GM12891 (cell line): ENCODE measurements at regions not wholly inside any gene's neighbourhood (a gene's known extent, or its start where the extent isn't known, plus 50 kb on each side); places are given as distances from the start of the nearest gene placed in this dataset.

Experiments used
- DNase-seq: peaks from one replicate; pipeline ENCODE4 v3.0.0; 2011; ENCODE audit warnings: low spot score; ENCODE audit not compliant: insufficient read length
- FAIRE-seq: peaks from 2 replicates; lab custom pipeline; 2011; peaks lifted over from hg19 to GRCh38; lab: Jason Lieb, UNC
- PAX5 ChIP-seq: IDR thresholded peaks from 2 replicates; pipeline ENCODE4 v1.6.1; 2011; ENCODE audit warnings: low read length, moderate library complexity, mild to moderate bottlenecking; ENCODE audit not compliant: insufficient read depth, severe bottlenecking
- POLR2A ChIP-seq: IDR thresholded peaks from 2 replicates; pipeline ENCODE4 v1.6.1; 2011; ENCODE audit warnings: low read depth, low read length, control low read depth
- POLR2AphosphoS5 ChIP-seq: IDR thresholded peaks from 2 replicates; pipeline ENCODE4 v1.6.1; 2011; ENCODE audit warnings: low read depth, low read length, control low read depth
- POU2F2 ChIP-seq: IDR thresholded peaks from 2 replicates; pipeline ENCODE4 v1.6.1; 2011; ENCODE audit warnings: low read depth, mild to moderate bottlenecking, control low read depth, low read length, moderate library complexity
- SPI1 ChIP-seq: IDR thresholded peaks from 2 replicates; pipeline ENCODE4 v1.6.1; 2011; ENCODE audit warnings: low read depth, low read length, control low read depth
- TAF1 ChIP-seq: IDR thresholded peaks from 2 replicates; pipeline ENCODE4 v1.6.1; 2011; ENCODE audit warnings: low read depth, low read length, control low read depth

GRCh38 chr6:91181416-91181815 lies 594.5 kb upstream of the MAP3K7 start:
- FAIRE-seq (no peak), DNase-seq (no peak)
- TF ChIP-seq POU2F2 (no peak), SPI1 (no peak), PAX5 (no peak), POLR2AphosphoS5 (no peak), TAF1 (no peak), POLR2A (no peak)

DNA sequence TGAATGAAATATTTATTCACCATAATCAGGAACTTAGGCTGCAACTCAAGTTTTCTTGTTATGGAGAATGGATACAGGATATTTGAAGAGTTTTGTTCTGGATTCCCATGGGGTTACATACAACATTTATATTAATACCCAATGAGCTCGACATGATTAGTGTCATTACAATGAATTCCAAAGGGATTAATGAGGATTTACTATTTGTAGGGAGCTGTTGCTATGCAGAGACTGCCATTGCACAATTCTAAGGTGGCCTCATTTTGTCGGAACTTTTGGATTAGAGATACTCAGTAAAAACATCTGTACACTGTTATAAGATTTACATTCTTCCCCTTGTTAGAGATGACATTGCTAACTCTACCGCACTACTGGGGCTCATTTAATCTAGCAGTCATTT lies 586.8 kb upstream of the MAP3K7 start:
- no peak for DNase-seq
- no peak for FAIRE-seq
- TF ChIP-seq POLR2A = no peak
- TF ChIP-seq POU2F2 = no peak
- TF ChIP-seq SPI1 = no peak
- no peak for TF ChIP-seq PAX5
- TF ChIP-seq TAF1 = no peak
- TF ChIP-seq POLR2AphosphoS5 = no peak

GRCh38 chr6:91173186-91173585 lies 586.3 kb upstream of the MAP3K7 start:
- no peak for FAIRE-seq
- TF ChIP-seq POU2F2 (no peak), PAX5 (no peak), SPI1 (no peak), POLR2AphosphoS5 (no peak), POLR2A (no peak), TAF1 (no peak)

GRCh38 chr6:91171754-91172462 lies 585.0 kb upstream of the MAP3K7 start:
- no peak for FAIRE-seq
- TF ChIP-seq POU2F2 (no peak), PAX5 (no peak), POLR2A (no peak), TAF1 (no peak)

More at GRCh38 chr6:91173186-91173585, 586.3 kb upstream of the MAP3K7 start:
- DNase-seq = no peak

GRCh38 chr6:91167846-91168245 lies 581.0 kb upstream of the MAP3K7 start:
- FAIRE-seq (no peak), DNase-seq (no peak)
- TF ChIP-seq PAX5 (no peak), SPI1 (no peak), POU2F2 (no peak), TAF1 (no peak), POLR2AphosphoS5 (no peak), POLR2A (no peak)

More at GRCh38 chr6:91171754-91172462, 585.0 kb upstream of the MAP3K7 start:
- DNase-seq = no peak

DNA sequence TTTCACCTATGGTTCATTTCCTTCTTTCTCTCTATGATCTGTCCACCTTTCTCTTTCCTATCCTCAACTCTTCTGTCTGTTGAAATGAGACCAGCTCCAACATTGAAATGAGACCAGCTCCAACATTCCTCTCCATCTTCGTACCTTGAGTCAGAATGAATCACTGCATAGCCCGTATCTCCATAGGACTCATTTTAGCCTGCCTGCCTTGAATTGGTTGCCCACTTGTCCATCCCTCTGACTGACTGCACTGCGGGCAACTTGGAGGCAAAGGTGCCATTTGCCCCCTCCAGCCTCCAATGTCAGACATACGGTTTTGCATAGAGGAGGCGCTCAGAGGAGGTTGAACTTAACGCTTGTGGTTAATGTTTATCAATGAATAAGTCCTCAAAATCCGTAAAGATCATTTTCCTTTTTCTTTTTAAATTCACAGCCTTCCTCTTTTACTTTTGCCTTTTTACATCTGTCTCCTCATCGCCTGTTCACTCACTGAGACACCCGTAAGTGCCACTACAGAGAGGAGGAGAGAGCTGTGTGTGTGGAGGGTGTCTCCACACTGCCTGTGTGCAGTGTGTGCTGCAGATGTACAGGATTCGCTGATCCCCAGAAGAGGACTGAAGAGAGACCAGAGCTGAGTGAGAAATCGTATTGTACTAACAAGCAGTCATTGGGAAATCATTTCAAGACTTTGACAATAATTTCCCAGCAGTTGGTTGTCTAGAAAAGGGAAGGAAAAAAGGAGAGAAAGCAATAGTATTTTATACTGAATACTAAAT lies 579.6 kb upstream of the MAP3K7 start:
- FAIRE-seq (no peak), DNase-seq (no peak)
- TF ChIP-seq PAX5 = no peak

GRCh38 chr6:91164105-91164504 lies 577.2 kb upstream of the MAP3K7 start:
- TF ChIP-seq SPI1 (no peak), POLR2A (no peak), PAX5 (no peak), POLR2AphosphoS5 (no peak), POU2F2 (no peak), TAF1 (no peak)
- DNase-seq (no peak), FAIRE-seq (no peak)

- TF ChIP-seq SPI1 (peak; percentile 50), PAX5 (no peak), POU2F2 (no peak), POLR2A (no peak), POLR2AphosphoS5 (no peak)
- DNase-seq = no peak
- FAIRE-seq = no peak
These were observed 574.4 kb upstream of the MAP3K7 start for GRCh38 chr6:91161246-91161645.

DNA sequence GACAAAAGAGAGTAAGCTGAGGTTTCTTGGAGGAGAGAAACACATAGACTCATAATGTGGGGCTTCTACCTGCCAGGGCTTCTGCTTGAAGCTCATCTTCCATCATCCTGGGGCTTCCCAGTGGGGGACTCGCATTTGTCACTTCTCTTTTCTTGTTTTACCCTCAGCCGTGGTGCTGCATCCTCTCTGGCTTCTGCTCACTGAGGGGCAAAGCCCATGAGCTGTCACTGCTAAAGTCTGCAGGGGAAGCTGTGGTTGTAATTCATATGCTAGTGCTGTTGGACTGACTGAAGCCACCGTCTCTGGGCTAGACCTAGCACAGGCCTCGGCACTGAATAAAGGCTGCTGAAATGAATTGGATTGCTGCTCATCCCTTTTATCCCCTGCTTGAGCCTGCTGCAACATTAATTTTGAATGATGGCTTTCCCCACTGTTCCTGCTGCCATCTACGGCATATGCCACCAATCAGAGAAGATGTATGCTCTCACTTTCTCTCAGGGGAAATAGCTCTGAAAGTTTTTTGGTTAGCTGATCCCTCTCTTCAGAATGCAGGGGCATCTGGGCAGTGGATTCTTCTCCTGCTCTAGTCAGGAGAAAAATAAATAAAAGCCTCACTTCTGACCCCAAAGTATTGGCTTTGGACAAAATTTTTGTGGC lies 568.4 kb upstream of the MAP3K7 start:
- FAIRE-seq (no peak), DNase-seq (no peak)
- no peak for TF ChIP-seq TAF1
- peak; percentile 54 for TF ChIP-seq SPI1
- no peak for TF ChIP-seq POLR2A
- no peak for TF ChIP-seq POLR2AphosphoS5

DNA sequence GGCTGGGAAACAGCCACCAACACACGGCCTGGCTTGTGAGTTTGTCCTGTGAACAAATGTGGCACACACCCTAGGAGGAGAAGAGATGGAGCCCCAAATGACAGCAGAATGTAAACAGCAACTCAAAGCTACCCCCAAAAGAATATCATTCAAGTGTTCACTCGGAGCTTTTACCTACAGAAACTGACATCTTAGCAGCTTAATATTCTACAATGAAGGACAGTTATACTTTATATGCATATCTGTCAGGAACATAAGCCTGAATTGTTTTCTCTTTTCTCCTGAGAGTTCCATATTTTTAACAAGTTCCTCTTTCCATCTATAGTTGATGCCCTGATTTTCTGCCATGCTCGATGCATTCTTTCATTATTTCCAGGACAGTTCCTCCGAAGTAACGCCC lies 566.0 kb upstream of the MAP3K7 start:
- TF ChIP-seq POLR2AphosphoS5 (no peak), POU2F2 (no peak), TAF1 (no peak), SPI1 (no peak), PAX5 (no peak), POLR2A (no peak)

More for the DNA sequence above, 566.0 kb upstream of the MAP3K7 start:
- DNase-seq (no peak), FAIRE-seq (no peak)
